ENCODE measurements at regions not wholly inside any gene's neighbourhood (a gene's known extent, or its start where the extent isn't known, plus 50 kb on each side); places are given as distances from the start of the nearest gene placed in this dataset.

DNA sequence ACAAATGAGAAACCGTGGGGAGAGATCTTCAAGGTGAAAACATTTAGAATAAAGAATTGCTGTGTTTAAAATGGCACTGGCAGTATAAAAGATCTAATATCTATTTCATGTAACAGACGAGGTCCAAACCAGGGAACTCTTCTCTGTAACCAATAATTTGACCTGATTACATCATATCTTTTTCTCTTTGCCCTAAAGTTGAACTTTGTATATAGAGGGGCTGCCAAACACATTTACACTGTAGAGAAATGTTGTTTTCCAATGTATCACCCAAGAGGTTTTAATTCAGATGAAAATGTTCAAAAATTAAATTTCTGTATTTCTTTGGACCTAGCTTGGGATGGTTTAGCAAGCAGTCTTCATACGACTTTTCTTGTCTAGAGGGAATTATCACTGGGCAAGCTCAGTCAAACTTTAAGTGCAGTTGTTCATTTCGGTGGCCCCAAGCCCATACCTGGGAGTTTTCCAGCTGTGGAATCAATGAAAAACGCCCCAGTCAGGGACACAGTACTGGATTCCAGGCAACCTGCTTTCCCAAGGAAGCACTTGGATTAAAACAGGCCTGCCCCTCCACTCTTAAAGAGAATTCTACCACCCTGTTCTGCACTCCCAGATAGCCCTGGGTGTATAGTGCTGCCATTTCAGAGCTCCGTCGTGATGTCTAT is 208.5 kb upstream of the FN1 start:
- TF ChIP-seq EP300 (IDR thresholded peaks at IDR 0.05), result no peak
- TF ChIP-seq, protein P1, sequence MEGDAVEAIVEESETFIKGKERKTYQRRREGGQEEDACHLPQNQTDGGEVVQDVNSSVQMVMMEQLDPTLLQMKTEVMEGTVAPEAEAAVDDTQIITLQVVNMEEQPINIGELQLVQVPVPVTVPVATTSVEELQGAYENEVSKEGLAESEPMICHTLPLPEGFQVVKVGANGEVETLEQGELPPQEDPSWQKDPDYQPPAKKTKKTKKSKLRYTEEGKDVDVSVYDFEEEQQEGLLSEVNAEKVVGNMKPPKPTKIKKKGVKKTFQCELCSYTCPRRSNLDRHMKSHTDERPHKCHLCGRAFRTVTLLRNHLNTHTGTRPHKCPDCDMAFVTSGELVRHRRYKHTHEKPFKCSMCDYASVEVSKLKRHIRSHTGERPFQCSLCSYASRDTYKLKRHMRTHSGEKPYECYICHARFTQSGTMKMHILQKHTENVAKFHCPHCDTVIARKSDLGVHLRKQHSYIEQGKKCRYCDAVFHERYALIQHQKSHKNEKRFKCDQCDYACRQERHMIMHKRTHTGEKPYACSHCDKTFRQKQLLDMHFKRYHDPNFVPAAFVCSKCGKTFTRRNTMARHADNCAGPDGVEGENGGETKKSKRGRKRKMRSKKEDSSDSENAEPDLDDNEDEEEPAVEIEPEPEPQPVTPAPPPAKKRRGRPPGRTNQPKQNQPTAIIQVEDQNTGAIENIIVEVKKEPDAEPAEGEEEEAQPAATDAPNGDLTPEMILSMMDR (IDR thresholded peaks at IDR 0.05), result no peak

All from ovary (tissue), 3 donors.